H9 (cell line): ENCODE measurements at regions not wholly inside any gene's neighbourhood (a gene's known extent, or its start where the extent isn't known, plus 50 kb on each side); places are given as distances from the start of the nearest gene placed in this dataset.

Experiments
- DNase-seq: peaks from one replicate; pipeline ENCODE4 v3.0.0-alpha.2; 2017
- H2AFZ ChIP-seq: one replicate; pipeline ENCODE4 v1.6.1; 2013; ENCODE audit warnings: mild to moderate bottlenecking, low read length, control low read depth, moderate library complexity
- H2AK5ac ChIP-seq: 2 replicates; pipeline ENCODE4 v1.6.1; 2013; ENCODE audit warnings: low read length, control low read depth, mixed read lengths; ENCODE audit not compliant: insufficient read length
- H2BK120ac ChIP-seq: one replicate; pipeline ENCODE4 v1.6.1; 2013; ENCODE audit warnings: low read depth, mild to moderate bottlenecking, low read length, control low read depth, inconsistent platforms; ENCODE audit not compliant: poor library complexity, severe bottlenecking
- H2BK12ac ChIP-seq: 2 replicates; pipeline ENCODE4 v1.6.1; 2013; ENCODE audit warnings: low read length, control low read depth, mixed read lengths, low read depth; ENCODE audit not compliant: insufficient read length
- H2BK15ac ChIP-seq: 2 replicates; pipeline ENCODE4 v1.6.1; 2013; ENCODE audit warnings: low read depth, low read length, control low read depth
- H2BK20ac ChIP-seq: one replicate; pipeline ENCODE4 v1.6.1; 2013; ENCODE audit warnings: low read depth, mild to moderate bottlenecking, low read length, control low read depth, inconsistent platforms; ENCODE audit not compliant: poor library complexity, severe bottlenecking
- H2BK5ac ChIP-seq: 2 replicates; pipeline ENCODE4 v1.6.1; 2013; ENCODE audit warnings: low read length, control low read depth, mixed read lengths; ENCODE audit not compliant: insufficient read length
- H3K14ac ChIP-seq: 2 replicates; pipeline ENCODE4 v1.6.1; 2013; ENCODE audit warnings: low read length, control low read depth; ENCODE audit not compliant: insufficient read depth
- H3K18ac ChIP-seq: 2 replicates; pipeline ENCODE4 v1.6.1; 2013; ENCODE audit warnings: low read depth, mild to moderate bottlenecking, mixed read lengths, low read length, control low read depth; ENCODE audit not compliant: insufficient read length
- H3K23ac ChIP-seq: 2 replicates; pipeline ENCODE4 v1.6.1; 2013; ENCODE audit warnings: low read length, control low read depth, mixed read lengths, low read depth; ENCODE audit not compliant: insufficient read length
- H3K23me2 ChIP-seq: 2 replicates; pipeline ENCODE4 v1.6.1; 2013; ENCODE audit warnings: low read depth, mild to moderate bottlenecking, mixed read lengths, low read length, control low read depth; ENCODE audit not compliant: insufficient read length, poor library complexity, severe bottlenecking
- H3K27ac ChIP-seq: 2 replicates; pipeline ENCODE4 v1.5.1; 2013; ENCODE audit warnings: low read length, control low read depth, mixed read lengths, low read depth; ENCODE audit not compliant: insufficient read length
- H3K27me3 ChIP-seq: 2 replicates; pipeline ENCODE4 v1.6.1; 2013; ENCODE audit warnings: low read length, control low read depth, inconsistent platforms; ENCODE audit not compliant: insufficient read depth
- H3K4ac ChIP-seq: 2 replicates; pipeline ENCODE4 v1.6.1; 2013; ENCODE audit warnings: low read depth, mild to moderate bottlenecking, control low read depth, inconsistent platforms, low read length, moderate library complexity
- H3K4me1 ChIP-seq: 2 replicates; pipeline ENCODE4 v1.6.1; 2013; ENCODE audit warnings: low read length, control low read depth, inconsistent platforms; ENCODE audit not compliant: insufficient read depth
- H3K4me2 ChIP-seq: 2 replicates; pipeline ENCODE4 v1.6.1; 2013; ENCODE audit warnings: low read length, control low read depth, mixed read lengths; ENCODE audit not compliant: insufficient read length, insufficient read depth
- H3K56ac ChIP-seq: 2 replicates; pipeline ENCODE4 v1.6.1; 2013; ENCODE audit warnings: low read depth, mild to moderate bottlenecking, mixed read lengths, low read length, control low read depth; ENCODE audit not compliant: insufficient read length
- H3K79me1 ChIP-seq: 2 replicates; pipeline ENCODE4 v1.6.1; 2013; ENCODE audit warnings: low read depth, mild to moderate bottlenecking, moderate library complexity, low read length, control low read depth, inconsistent platforms; ENCODE audit not compliant: insufficient read depth, poor library complexity, severe bottlenecking
- H3K79me2 ChIP-seq: 2 replicates; pipeline ENCODE4 v1.6.1; 2013; ENCODE audit warnings: low read length, control low read depth, inconsistent platforms; ENCODE audit not compliant: insufficient read depth
- H3K9ac ChIP-seq: 2 replicates; pipeline ENCODE4 v1.6.1; 2013; ENCODE audit warnings: low read length, control low read depth, mixed read lengths; ENCODE audit not compliant: insufficient read length; ENCODE audit errors: extremely low read depth
- H3K9me3 ChIP-seq: one replicate; pipeline ENCODE4 v1.6.1; 2013; ENCODE audit warnings: low read depth, low read length, inconsistent platforms; ENCODE audit not compliant: control insufficient read depth
- H3T11ph ChIP-seq: one replicate; pipeline ENCODE4 v1.6.1; 2013; ENCODE audit warnings: mild to moderate bottlenecking, low read length, control low read depth, inconsistent platforms
- H4K20me1 ChIP-seq: one replicate; pipeline ENCODE4 v1.6.1; 2013; ENCODE audit not compliant: control insufficient read depth, insufficient read length, insufficient read depth
- H4K5ac ChIP-seq: 2 replicates; pipeline ENCODE4 v1.6.1; 2013; ENCODE audit warnings: low read depth, mild to moderate bottlenecking, mixed read lengths, low read length, control low read depth; ENCODE audit not compliant: insufficient read length
- H4K8ac ChIP-seq: replicated peaks from 2 replicates; pipeline ENCODE4 v1.6.1; 2013; ENCODE audit warnings: low read length, control low read depth, mixed read lengths, low read depth; ENCODE audit not compliant: insufficient read length
- H4K91ac ChIP-seq: 2 replicates; pipeline ENCODE4 v1.6.1; 2013; ENCODE audit warnings: low read depth, mild to moderate bottlenecking, moderate library complexity, mixed read lengths, low read length, control low read depth; ENCODE audit not compliant: insufficient read length
- H3K27ac Mint-ChIP-seq, 3 experiments: 2 replicates in 2 of 3; 3 replicates in 1 of 3; pipeline ENCODE4 v1.8.0; 2020 to 2021; ENCODE audit warnings: mixed read lengths in 3 of 3, mild to moderate bottlenecking in 1 of 3, moderate library complexity in 1 of 3
- H3K27me3 Mint-ChIP-seq: 2 replicates; pipeline ENCODE4 v1.8.0; 2021; ENCODE audit warnings: low read depth, mild to moderate bottlenecking, moderate library complexity, mixed read lengths
- H3K36me3 Mint-ChIP-seq, 3 experiments: 2 replicates in 2 of 3; 3 replicates in 1 of 3; pipeline ENCODE4 v1.8.0; 2020 to 2021; ENCODE audit warnings: low read depth in 3 of 3, mixed read lengths in 3 of 3; ENCODE audit not compliant: insufficient read depth in 1 of 3
- H3K4me1 Mint-ChIP-seq, 2 experiments: 2 replicates each; pipeline ENCODE4 v1.8.0; 2020; ENCODE audit warnings: mixed read lengths in 2 of 2
- H3K4me3 Mint-ChIP-seq, 2 experiments: 2 replicates in 1 of 2; 3 replicates in 1 of 2; pipeline ENCODE4 v1.8.0; 2020 to 2021; ENCODE audit warnings: mild to moderate bottlenecking in 2 of 2, mixed read lengths in 2 of 2, moderate library complexity in 1 of 2
- H3K9me3 Mint-ChIP-seq, 2 experiments: 2 replicates in 1 of 2; 3 replicates in 1 of 2; pipeline ENCODE4 v1.8.0; 2020; ENCODE audit warnings: mild to moderate bottlenecking in 2 of 2, mixed read lengths in 2 of 2, moderate library complexity in 1 of 2
- WGBS: extraction: QIAGEN DNeasy Blood & Tissue Kit; methylation state at CpG from one replicate; pipeline ENCODE4 v1.1.7; 2013; ENCODE audit warnings: missing lambda C conversion rate, low lambda C conversion rate, mixed read lengths; ENCODE audit not compliant: insufficient read length; ENCODE audit errors: extremely low coverage; 5-methylcytosine and 5-hydroxymethylcytosine counted together
- TF ChIP-seq, protein P1 (sequence below): fragments of 200-600 bp; sonication (generic); conservative IDR thresholded peaks from 3 replicates; pipeline ENCODE4 v1.8.0; 2021; ENCODE audit warnings: antibody characterized with exemption, mild to moderate bottlenecking

GRCh38 chr6:168858926-168859325, 394.7 kb downstream of the THBS2 start:
- H3K56ac ChIP-seq, result no peak overlapping the region
- TF ChIP-seq, protein P1, sequence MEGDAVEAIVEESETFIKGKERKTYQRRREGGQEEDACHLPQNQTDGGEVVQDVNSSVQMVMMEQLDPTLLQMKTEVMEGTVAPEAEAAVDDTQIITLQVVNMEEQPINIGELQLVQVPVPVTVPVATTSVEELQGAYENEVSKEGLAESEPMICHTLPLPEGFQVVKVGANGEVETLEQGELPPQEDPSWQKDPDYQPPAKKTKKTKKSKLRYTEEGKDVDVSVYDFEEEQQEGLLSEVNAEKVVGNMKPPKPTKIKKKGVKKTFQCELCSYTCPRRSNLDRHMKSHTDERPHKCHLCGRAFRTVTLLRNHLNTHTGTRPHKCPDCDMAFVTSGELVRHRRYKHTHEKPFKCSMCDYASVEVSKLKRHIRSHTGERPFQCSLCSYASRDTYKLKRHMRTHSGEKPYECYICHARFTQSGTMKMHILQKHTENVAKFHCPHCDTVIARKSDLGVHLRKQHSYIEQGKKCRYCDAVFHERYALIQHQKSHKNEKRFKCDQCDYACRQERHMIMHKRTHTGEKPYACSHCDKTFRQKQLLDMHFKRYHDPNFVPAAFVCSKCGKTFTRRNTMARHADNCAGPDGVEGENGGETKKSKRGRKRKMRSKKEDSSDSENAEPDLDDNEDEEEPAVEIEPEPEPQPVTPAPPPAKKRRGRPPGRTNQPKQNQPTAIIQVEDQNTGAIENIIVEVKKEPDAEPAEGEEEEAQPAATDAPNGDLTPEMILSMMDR, result no peak
- H3K9ac ChIP-seq, result no peak overlapping the region
- H3K4ac ChIP-seq, result no peak overlapping the region
- no peak overlapping the region for H2BK12ac ChIP-seq
- no peak overlapping the region for H2AK5ac ChIP-seq
- H3K14ac ChIP-seq, result no peak overlapping the region
- no peak overlapping the region for H2BK15ac ChIP-seq
- H3K4me3 Mint-ChIP-seq, result no peak overlapping the region
- no peak overlapping the region for H2AFZ ChIP-seq
- DNase-seq, result no peak
- no peaks in the 10 kb centered on the region for H3K27me3 ChIP-seq
- no peaks in the 10 kb centered on the region for H3K23me2 ChIP-seq
- H3K27ac Mint-ChIP-seq, result no peak overlapping the region
- no peak overlapping the region for H2BK120ac ChIP-seq
- no peak overlapping the region for H2BK5ac ChIP-seq
- H4K91ac ChIP-seq, result no peak overlapping the region
- H3K4me2 ChIP-seq, result no peak overlapping the region
- no peaks in the 10 kb centered on the region for H4K20me1 ChIP-seq
- no peak overlapping the region for H3K23ac ChIP-seq
- no peaks in the 10 kb centered on the region for H3K79me2 ChIP-seq
- H3K9me3 ChIP-seq, result no peaks in the 10 kb centered on the region
- H3K4me1 Mint-ChIP-seq, result 0 out of 4 replicates have a peak, but pooled peaks cover 0 to 3% of the 10 kb centered on the region in 2 experiments
- no peak overlapping the region for H4K8ac ChIP-seq
- H3K79me1 ChIP-seq, result no peaks in the 10 kb centered on the region
- H3K18ac ChIP-seq, result no peak overlapping the region
- WGBS, result no CpG with 5 or more reads among the region's 3 CpGs
- H3K27me3 Mint-ChIP-seq, result no peaks in the 10 kb centered on the region
- H3T11ph ChIP-seq, result no peak overlapping the region
- no peaks in the 10 kb centered on the region for H3K4me1 ChIP-seq
- H3K36me3 Mint-ChIP-seq, result no peaks in the 10 kb centered on the region
- H4K5ac ChIP-seq, result no peak overlapping the region
- no peaks in the 10 kb centered on the region for H3K9me3 Mint-ChIP-seq
- H2BK20ac ChIP-seq, result no peak overlapping the region
- H3K27ac ChIP-seq, result no peak overlapping the region
